ENCODE measurements at regions not wholly inside any gene's neighbourhood (a gene's known extent, or its start where the extent isn't known, plus 50 kb on each side); places are given as distances from the start of the nearest gene placed in this dataset. TPM values are rescaled to one million over a fixed set of nuclear protein-coding genes. Genes with fewer than 3 reads are reported as not detected.

- Histone ChIP-seq H3K9me3 (ENCODE audit: control insufficient read depth in 4 of 4, insufficient read depth in 3 of 4, low read length in 3 of 4) (no peaks in the 10 kb centered on the region), H3K27ac (ENCODE audit: low read depth in 1 of 2, low read length in 1 of 2) (no peak overlapping the region), H3K4me3 (no peak overlapping the region), H3K27me3 (ENCODE audit: control insufficient read depth in 3 of 3, insufficient read depth in 3 of 3, low read length in 2 of 3) (no peaks in the 10 kb centered on the region), H3K9ac (ENCODE audit: insufficient read depth in 1 of 2, low read length in 2 of 2) (no peak overlapping the region), H3K4me1 (ENCODE audit: control insufficient read depth in 5 of 5, insufficient read depth in 5 of 5, low read length in 5 of 5) (no peaks in the 10 kb centered on the region), H3K36me3 (ENCODE audit: control insufficient read depth in 4 of 4, insufficient read depth in 4 of 4, low read length in 4 of 4) (no peaks in the 10 kb centered on the region)
- no peak for TF ChIP-seq CTCF (IDR thresholded peaks at IDR 0.05; ENCODE audit: control extremely low read depth, extremely low read depth)
- DNase-seq (no peak), ATAC-seq (ENCODE audit: insufficient read depth, low FRiP score) (no peak)
- WGBS, 2 donors = 91 to 96% methylated on average over 7 of the region's 7 CpGs
These were observed 50.0 kb upstream of the ZNF280D start for GRCh38 chr15:56783156-56783856.

Small RNAs in the stretch of these regions (small RNA-seq; reads per million reads assigned to genes)
- gene AC090517.1 (ENCODE audit: low replicate concordance) (not detected), gene AC090517.3 (ENCODE audit: low replicate concordance) (not detected)

Measured in lung (tissue), 12 donors.